HCT116 (cell line): ENCODE measurements at regions not wholly inside any gene's neighbourhood (a gene's known extent, or its start where the extent isn't known, plus 50 kb on each side); places are given as distances from the start of the nearest gene placed in this dataset.
"Not testable (repeated sequence)": the region's sequence is repeated elsewhere in the genome, so short reads cannot be mapped to it uniquely, and the experiment has no call there.

Experiments used
- CEBPB ChIP-seq: IDR thresholded peaks from 2 replicates; pipeline ENCODE4 v1.6.1; 2012; ENCODE audit warnings: low read depth
- CTCF ChIP-seq, 3 experiments: fragments of 200-600 bp in 1 of 3; sonication (generic) in 1 of 3; IDR thresholded peaks in 2 of 3; conservative IDR thresholded peaks in 1 of 3; 2 replicates each; pipeline ENCODE4 v1.5.1; 2012 to 2017; ENCODE audit warnings: low read depth in 2 of 3, low read length in 2 of 3, antibody characterized with exemption in 1 of 3, borderline replicate concordance in 1 of 3, control low read depth in 1 of 3, mild to moderate bottlenecking in 1 of 3, mixed read lengths in 1 of 3, mixed run types in 1 of 3, moderate library complexity in 1 of 3; ENCODE audit not compliant: insufficient read depth in 1 of 3
- EZH2 ChIP-seq: fragments of 200-600 bp; sonication (generic); IDR thresholded peaks from 2 replicates; pipeline ENCODE4 v1.6.1; 2017; ENCODE audit warnings: antibody characterized with exemption, mixed run types
- MAX ChIP-seq: IDR thresholded peaks from 2 replicates; pipeline ENCODE4 v1.6.1; 2012
- POLR2A ChIP-seq: IDR thresholded peaks from 2 replicates; pipeline ENCODE4 v1.7.0; 2011; ENCODE audit warnings: borderline replicate concordance; ENCODE audit not compliant: insufficient read depth, insufficient read length; ENCODE audit errors: extremely low read depth
- REST ChIP-seq: IDR thresholded peaks from 2 replicates; pipeline ENCODE4 v1.6.1; 2012; ENCODE audit warnings: low read depth
- ZBTB33 ChIP-seq: IDR thresholded peaks from 2 replicates; pipeline ENCODE4 v1.6.1; 2011; ENCODE audit warnings: mild to moderate bottlenecking, low read length, moderate library complexity; ENCODE audit not compliant: insufficient replicate concordance; ENCODE audit errors: extremely low read depth

- TF ChIP-seq CTCF (IDR thresholded peaks at IDR 0.05 in 2 of 3, conservative IDR thresholded peaks at IDR 0.05 in 1 of 3; ENCODE audit: borderline replicate concordance in 1 of 3, insufficient read depth in 1 of 3, low read depth in 2 of 3, low read length in 2 of 3): peak in 1 of 3 experiments; percentile 25; a peak in 2 of 6 replicates
- not testable (repeated sequence) for TF ChIP-seq EZH2, MAX, POLR2A, ZBTB33, REST, CEBPB
These were observed 78.0 kb downstream of the NPIPB11 start for GRCh38 chr16:29328528-29328927.
